Fibroblast of skin of back (primary cell): ENCODE measurements at regions not wholly inside any gene's neighbourhood (a gene's known extent, or its start where the extent isn't known, plus 50 kb on each side); places are given as distances from the start of the nearest gene placed in this dataset.
"Not testable (repeated sequence)": the region's sequence is repeated elsewhere in the genome, so short reads cannot be mapped to it uniquely, and the experiment has no call there.

Source experiments
- DNase-seq: peaks from one replicate; pipeline ENCODE4 v3.0.0-alpha.2; 2013

GRCh38 chr3:86794361-86795065 lies 196.4 kb downstream of the VGLL3 start:
- peak; percentile 50 for DNase-seq

GRCh38 chr3:86793786-86794185 lies 197.2 kb downstream of the VGLL3 start:
- DNase-seq, result peak; percentile 99

GRCh38 chr3:86792316-86792715 lies 198.6 kb downstream of the VGLL3 start:
- DNase-seq, result peak; percentile 35

GRCh38 chr3:86790884-86791549 lies 199.9 kb downstream of the VGLL3 start:
- DNase-seq, result peak; percentile 38

GRCh38 chr3:86788371-86788770 lies 202.6 kb downstream of the VGLL3 start:
- peak; percentile 54 for DNase-seq

GRCh38 chr3:86787091-86787490 lies 203.9 kb downstream of the VGLL3 start:
- DNase-seq, result peak; percentile 62

GRCh38 chr3:86785386-86785785 lies 205.6 kb downstream of the VGLL3 start:
- peak; percentile 64 for DNase-seq

GRCh38 chr3:86782866-86783265 lies 208.1 kb downstream of the VGLL3 start:
- no peak for DNase-seq

GRCh38 chr3:86782286-86782685 lies 208.7 kb downstream of the VGLL3 start:
- peak; percentile 59 for DNase-seq

- peak; percentile 50 for DNase-seq
These were observed 216.8 kb downstream of the VGLL3 start for GRCh38 chr3:86774082-86774691.

- DNase-seq, result no peak
These were observed 218.2 kb downstream of the VGLL3 start for GRCh38 chr3:86772699-86773098.

- DNase-seq, result no peak
These were observed 219.0 kb downstream of the VGLL3 start for GRCh38 chr3:86771741-86772512.

GRCh38 chr3:86766331-86766730 lies 224.6 kb downstream of the VGLL3 start:
- DNase-seq, result no peak

- not testable (repeated sequence) for DNase-seq
These were observed 233.4 kb downstream of the VGLL3 start for GRCh38 chr3:86757322-86758179.

- DNase-seq, result no peak
These were observed 242.9 kb downstream of the VGLL3 start for GRCh38 chr3:86748015-86748414.

GRCh38 chr3:86744051-86744450 lies 246.9 kb downstream of the VGLL3 start:
- DNase-seq, result no peak

- DNase-seq, result no peak
These were observed 247.7 kb downstream of the VGLL3 start for GRCh38 chr3:86743233-86743632.

- peak; percentile 40 for DNase-seq
These were observed 250.2 kb downstream of the VGLL3 start for GRCh38 chr3:86740751-86741150.

- DNase-seq, result no peak
These were observed 251.7 kb downstream of the VGLL3 start for GRCh38 chr3:86739244-86739643.

GRCh38 chr3:86738684-86739083 lies 252.3 kb downstream of the VGLL3 start:
- no peak for DNase-seq

GRCh38 chr3:86737517-86737916 lies 253.4 kb downstream of the VGLL3 start:
- no peak for DNase-seq

GRCh38 chr3:86733257-86733656 lies 257.7 kb downstream of the VGLL3 start:
- DNase-seq, result no peak
